HG03280 (cell line): ENCODE measurements at regions not wholly inside any gene's neighbourhood (a gene's known extent, or its start where the extent isn't known, plus 50 kb on each side); places are given as distances from the start of the nearest gene placed in this dataset.
"Not testable (repeated sequence)": the region's sequence is repeated elsewhere in the genome, so short reads cannot be mapped to it uniquely, and the experiment has no call there.

Source experiments
- ATAC-seq: cut with Tn5 transposase; IDR thresholded peaks from one replicate; pipeline ENCODE4 v1.9.1; 2021; ENCODE audit warnings: mild to moderate bottlenecking, moderate library complexity; ENCODE audit not compliant: unreplicated experiment

DNA sequence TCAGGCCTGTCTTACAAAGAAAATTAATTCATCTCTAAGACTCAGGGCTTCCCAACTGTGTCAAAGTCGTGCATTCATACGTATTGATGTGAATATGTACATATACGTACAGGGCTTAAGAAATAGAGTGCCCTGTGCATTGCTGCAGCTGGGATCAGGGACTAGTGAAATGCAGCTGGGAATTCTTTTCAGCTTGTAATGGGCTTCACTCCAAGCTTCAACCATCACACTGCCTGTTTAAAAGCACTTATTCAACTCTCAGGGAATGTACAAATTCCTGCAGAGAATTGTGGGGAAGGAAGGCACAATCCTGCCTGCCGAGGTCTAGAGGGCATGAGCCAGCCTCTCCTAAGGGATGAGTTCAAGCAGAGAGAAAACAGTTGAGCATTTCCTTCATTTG lies 59.6 kb upstream of the MAN2A1 start:
- ATAC-seq = no peak

DNA sequence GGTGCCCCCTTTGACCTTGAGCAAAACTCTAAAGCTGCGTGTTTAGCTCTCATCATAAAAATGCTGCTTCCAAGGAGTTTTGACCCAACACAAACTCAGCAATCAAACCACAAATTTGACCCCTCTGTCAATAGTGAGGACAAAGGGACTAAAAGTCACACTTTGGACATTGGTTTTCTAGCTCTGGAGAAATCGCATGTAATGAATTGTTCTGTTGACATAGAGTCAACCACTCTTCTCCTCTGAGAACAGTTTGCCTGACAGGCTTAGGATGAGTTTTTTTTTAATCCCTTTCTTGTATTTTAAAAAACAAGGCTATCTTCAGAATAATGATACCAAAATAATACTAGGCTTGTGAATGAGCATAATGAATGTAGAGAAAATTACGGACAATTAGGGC lies 61.1 kb upstream of the MAN2A1 start:
- ATAC-seq = no peak

DNA sequence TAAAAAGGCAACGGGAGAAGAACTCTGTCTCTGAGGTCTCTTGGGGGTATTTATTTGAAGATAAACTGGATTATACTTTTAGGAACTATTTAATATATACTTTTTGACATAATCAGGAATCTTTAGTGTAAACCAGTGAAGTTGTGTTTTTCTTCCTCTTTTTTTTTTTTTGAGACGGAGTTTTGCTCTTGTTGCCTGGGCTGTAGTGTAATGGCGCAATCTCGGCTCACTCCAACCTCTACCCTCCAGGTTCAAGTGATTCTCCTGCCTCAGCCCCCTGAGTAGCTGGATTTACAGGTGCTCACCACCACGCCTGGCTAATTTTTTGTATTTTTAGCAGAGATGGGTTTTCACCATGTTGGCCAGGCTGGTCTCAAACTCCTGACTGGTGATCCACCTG lies 68.5 kb upstream of the MAN2A1 start:
- not testable (repeated sequence) for ATAC-seq

DNA sequence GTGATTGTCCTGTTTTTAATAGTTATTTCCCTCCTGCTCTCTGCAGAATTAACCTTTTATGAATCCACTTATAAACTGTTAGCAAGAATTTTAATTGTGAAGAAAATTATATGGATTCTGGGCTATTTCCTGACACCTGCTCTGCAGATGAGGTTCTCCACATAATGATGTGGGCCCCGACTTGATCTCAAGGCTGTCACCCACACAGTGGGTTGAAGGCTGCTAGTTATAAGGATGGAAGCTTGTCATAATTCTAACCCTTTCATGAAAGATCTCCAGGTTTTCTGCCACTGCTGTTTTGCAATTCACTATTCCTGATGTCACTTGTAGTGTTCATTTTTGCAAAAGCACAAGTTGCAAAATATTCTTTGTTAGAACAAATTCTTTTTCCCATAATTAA lies 69.1 kb upstream of the MAN2A1 start:
- no peak for ATAC-seq

DNA sequence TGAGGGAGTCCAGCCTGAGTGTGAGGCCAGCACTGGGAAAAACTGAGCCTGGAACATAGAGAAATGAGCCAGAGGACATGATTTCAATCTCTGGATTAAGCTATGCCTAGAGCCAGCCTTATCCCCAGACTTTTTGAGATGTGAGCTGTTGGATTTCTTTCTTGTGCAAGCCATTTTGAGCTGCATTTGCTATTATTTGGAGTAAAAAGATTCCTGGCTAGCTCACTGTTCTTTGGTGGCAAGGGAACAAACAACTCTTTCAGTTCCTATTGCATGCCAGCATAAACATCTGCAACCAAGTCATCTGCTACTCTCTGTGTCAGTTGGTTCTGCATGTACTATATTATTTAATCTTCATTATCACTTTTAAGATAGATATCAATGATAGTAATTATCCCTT lies 70.1 kb upstream of the MAN2A1 start:
- no peak for ATAC-seq

DNA sequence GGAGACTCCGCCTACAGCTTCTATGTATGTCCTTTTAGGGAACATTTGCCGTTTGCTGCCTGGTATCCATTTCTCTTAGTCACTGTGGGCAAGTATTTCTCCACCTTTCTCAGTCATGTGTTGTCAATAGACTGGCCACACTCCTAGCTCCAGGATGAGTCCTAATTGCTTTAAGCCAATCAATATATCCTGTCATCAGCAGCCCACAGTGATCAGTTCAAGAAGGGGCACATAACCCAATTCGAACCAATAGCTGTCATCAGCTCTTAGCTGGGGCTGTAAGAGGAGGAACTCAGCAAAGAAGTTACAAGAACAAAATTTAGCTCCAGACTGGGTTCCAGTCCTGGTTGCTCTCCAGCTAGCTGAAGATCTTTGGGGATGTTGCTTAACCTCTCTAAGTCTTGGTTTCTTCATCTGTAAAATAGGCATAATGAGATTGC lies 70.7 kb upstream of the MAN2A1 start:
- ATAC-seq = no peak

DNA sequence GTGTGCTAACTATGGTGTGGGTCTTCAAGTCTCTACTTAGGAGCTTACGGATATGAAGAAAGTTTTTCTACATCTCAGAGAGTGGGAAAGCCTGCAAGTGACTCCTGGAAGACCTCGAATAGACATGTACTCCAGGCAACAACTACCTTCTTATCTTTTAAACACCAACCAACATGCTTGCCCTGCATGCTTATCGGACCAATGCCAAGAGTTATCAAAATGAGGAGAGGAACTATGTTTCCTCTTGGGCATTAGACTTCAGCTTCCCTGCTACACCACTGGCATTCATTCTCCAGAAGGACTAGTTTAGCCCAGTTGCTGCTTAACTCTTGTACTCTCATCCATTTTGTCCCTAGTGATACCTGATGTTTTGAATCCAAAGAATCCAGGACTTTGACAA lies 74.7 kb upstream of the MAN2A1 start:
- ATAC-seq = no peak

DNA sequence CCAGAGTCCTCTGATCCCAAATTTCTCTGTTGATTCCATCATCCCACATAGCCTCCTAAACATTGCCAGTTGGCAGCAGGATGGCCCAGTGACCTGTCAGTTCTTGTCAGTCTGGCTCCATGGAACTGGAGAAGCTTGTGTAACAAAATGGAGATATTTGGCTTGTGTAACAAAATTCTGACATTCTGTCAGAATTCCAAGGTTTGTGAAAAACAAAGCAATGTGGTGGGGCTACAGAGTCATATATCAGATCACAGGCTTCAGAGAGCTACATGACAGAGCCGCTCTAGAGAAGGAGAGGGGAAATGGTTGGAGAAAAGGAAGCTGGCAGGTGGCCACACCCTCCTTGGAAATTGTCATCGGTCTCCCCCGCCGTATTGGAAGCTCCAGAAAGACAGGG lies 75.4 kb upstream of the MAN2A1 start:
- ATAC-seq = no peak

DNA sequence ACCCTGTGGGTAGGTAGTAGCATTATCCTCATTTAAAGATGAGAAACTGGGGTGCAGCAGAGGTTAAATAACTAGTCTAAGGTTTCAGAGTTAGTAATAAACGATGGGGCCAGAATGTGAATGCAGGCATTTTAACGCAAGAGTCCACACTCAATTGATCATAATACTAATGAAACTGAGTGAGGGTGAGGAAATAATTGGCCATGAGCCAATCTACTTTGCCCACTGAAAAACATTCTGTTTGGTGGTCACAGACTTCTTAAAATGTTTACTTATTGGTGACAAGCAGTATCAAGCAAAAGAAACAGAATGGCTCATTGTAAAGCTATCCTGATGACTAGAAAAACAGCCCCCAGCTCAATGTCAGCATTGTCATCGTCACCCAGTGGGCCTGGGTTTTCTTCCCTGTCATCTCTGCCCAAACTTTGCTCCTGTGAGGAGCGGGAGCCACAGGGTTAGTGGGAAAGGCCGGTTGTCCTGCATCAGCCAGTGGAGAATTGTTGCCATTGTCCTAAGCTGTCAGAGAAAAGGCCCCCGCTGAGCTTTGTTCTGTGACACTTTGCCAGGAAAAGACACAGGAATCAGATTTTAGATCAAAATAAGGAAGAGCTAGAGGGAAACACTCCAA lies 77.3 kb upstream of the MAN2A1 start:
- ATAC-seq = no peak

DNA sequence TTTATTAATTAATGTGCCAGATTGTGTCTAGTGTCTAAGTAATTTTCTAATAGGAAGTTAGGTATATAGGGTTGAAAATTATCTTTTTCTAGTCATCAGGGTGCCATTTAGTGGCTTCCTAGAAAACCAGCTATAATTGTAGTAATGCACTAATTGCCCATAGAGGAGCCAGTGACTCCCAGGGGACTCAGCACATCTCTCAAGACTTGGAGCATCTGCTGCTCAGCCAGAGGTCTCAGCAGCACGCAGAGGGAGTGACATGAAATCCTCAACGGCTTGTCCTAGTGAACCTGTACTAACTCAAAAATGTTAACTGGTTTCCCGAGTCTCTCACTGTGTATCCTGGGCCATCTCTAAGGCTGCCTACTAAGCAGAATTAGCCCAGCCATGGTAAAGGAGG lies 78.2 kb upstream of the MAN2A1 start:
- ATAC-seq = no peak

DNA sequence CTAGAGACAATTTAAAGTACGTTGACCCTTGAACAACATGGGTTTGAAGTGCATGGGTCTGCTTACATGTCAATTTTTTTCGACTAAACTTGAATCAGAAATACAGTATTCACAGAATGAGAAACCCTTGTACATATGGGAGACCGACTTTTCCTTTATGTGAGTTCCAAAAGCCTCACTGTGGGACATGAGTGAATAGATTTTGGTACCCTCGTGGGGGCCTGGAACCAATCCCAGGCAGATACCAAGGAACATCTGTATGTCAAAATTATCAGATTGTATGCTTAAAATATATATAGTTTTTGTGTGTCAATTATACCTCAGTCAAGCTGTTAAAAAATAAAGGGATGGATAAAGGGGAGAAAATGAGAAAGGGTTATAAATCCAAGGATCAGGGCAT lies 78.7 kb upstream of the MAN2A1 start:
- ATAC-seq = no peak

DNA sequence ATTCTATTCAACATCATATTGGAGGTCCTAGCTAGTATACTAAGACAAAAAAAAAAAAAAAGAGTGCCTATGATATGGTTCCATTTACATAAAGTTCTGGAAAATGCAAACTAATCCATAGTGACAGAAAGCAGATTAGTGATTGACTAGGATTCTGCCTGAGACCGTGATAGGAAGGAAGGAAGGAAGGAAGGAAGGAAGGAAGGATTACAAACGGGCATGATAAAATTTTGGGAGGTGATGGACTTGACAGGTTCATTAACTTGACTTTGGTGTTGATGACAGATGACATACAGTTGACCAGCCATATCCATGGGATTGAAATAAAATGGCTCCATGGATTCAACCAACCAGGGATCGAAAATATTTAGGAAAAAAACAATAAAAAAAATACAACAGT lies 79.1 kb upstream of the MAN2A1 start:
- no peak for ATAC-seq

DNA sequence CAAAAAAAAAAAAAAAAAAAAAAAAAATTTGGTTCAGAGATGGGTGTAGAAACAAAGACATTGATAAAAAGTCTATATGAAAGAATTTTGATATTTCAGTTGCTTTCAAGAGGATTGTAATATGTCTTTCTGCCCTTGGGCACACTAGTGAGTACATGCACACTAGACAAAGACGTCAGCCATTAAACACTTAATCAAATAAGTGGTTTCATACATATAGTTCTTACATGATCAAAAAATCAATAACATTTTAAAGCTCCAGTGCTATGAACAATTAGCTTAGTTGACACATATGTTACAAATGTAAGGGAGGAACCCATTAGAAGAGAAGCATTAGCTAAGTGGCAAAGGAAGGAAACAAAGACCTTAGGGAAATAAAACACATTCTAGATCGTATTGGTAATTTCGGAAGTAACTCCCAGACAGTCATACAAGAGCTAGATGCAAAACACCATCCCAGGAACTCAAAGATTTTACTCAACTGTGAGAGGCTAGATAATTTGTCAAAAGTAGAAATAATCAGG lies 84.5 kb upstream of the MAN2A1 start:
- no peak for ATAC-seq

DNA sequence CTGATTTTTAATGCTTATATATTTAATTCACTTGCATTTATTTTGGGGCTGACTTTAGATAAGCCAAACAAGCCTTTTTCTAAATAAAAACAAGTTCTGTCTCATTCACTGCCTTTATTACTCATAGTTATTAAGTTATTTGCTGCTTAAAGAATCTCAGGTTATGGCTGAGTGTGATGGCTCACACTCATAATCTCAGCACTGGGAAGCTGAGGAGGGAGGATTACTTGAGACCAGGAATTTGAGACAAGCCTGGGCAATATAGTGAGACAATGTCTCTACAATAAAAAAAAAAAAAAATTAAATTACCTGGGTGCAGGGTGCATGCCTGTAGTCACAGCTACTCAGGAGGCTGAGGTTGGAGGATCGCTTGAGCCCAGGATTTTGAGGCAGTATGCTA lies 85.0 kb upstream of the MAN2A1 start:
- ATAC-seq = no peak

DNA sequence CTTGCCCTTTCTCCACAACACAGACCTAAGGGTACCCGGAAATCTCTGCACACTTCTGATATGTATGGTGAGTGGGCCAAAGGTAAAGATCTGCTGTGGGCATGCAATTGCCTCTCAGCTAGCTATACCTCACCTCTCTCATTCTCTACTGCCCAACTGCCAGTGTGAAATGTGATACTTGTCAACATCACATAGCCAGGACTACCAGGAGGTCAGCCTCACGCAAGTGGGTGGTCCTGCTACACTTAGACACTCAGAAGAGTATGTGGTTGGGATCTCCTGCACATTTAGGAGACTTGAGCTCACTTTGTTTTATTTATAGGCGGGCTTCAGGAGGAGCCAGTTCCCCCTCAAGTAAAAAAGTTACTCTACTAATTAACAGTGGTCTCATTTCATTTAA lies 88.0 kb upstream of the MAN2A1 start:
- no peak for ATAC-seq

DNA sequence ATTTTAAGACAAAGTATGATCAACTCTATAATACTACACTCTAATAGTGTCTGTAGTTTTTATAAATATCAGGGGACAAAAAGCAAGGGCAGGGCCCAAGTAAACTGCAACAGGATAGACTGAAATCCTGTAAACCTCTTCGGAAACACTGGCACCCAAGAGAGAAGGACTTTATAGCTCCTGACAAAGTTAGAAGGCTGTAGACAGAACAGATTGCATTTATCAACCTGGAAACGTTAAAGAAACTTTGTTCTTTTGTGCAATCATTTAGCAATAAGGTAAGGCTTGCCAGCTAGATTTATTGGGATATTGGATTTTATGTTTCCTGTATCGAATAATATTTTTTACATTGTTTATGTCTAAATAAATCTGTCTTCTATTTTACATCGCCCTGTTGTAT lies 91.8 kb upstream of the MAN2A1 start:
- no peak for ATAC-seq

DNA sequence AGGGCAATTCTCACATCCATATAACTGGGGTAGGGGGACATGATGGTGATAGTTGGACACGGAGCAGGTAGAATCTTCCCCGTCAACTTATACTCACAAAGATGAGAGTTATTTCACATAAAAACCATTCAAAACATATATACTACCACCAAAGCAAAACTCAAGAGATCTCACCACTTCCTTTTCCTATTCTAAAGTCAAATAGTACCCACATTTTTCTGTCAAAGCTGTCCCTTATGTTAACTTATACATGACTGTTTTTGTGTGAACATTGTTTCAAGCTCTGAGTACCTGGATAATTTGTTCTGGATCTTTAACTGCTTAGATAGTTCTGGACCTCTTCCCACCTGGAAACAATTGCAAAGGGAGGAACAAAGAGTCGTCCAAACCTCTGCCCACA lies 95.5 kb upstream of the MAN2A1 start:
- no peak for ATAC-seq

DNA sequence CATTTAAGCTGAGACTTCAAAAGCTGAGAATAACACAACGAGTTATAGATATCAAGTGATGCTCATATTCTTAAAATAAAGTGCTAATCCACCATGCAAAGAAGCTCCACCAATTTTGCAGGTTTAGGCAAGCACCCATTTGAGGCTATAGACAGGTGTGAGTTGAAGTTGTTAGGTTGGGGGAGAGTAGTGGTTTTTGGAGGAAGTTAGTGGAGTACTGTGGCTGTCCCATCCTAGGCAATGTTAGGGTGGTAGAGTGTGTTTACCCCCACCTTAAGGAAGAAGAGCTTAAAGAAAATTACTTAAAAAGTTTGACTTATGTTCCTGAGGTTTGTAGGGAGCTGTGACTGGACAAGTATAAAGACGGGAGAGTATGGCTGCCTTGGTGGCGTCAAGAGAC lies 98.9 kb upstream of the MAN2A1 start:
- ATAC-seq = no peak

DNA sequence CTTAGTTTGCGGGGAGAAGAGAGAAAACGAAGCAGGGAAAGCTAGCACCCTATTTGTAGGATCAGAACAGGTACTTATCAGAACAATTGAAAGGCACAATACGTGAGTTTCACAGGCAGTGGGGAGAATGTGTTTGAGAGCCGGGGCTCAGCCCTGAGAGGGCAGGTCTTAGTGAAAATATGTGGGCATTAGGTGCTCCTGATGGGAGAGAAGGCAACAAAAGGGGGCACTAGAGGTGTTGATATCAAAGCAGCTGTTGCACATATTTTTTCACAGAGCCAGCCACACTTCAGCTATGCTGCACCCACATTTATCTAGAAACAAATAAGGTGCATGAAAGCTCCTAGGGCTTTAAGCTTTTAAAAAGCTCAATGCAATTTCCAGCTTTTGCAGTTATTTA lies 99.7 kb upstream of the MAN2A1 start:
- no peak for ATAC-seq

DNA sequence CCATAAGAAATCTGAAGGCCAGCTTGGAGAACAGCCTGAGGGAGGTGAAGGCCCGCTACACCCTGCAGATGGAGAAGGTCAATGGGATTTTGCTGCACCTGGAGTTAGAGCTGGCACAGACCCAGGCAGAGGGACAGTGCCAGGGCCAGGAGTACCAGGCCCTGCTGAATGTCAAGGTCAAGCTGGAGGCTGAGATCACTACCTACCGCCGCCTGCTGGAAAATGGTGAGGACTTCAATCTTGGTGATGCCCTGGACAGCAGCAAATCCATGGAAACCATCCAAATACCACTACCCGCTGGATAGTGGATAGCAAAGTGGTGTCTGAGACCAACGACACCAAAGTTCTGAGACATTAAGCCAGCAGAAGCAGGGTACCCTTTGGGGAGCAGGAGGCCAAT lies 100.5 kb upstream of the MAN2A1 start:
- no peak for ATAC-seq

DNA sequence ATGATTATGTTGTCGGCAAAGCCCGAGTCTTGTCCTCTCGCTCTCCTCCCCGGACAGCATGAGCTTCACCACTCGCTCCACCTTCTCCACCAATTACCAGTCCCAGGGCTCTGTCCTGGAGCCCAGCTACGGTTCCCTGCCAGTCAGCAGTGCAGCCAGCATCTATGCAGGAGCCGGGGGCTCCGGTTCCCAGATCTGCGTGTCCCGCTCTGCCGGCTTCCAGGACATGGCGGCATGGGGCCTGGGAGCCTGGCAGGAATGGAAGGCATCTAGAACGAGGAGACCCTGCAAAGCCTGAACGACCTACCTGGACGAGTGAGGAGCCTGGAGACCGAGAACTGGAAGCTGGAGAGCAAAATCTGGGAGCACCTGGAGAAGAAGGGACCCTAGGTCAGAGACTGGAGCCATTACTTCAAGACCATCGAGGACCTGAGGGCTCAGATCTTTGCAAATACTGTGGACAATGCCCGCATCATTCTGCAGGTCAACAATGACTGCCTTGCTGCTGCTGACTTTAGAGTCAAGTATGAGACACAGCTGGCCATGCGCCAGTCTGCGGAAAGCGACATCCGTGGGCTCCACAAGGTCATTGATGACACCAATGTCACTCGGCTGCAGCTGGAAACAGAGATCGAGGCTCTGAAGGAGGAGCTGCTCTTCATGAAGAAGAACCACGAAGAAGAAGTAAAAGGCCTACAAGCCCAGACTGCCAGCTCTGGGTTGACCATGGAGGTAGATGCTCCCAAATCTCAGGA lies 101.3 kb upstream of the MAN2A1 start:
- no peak for ATAC-seq

DNA sequence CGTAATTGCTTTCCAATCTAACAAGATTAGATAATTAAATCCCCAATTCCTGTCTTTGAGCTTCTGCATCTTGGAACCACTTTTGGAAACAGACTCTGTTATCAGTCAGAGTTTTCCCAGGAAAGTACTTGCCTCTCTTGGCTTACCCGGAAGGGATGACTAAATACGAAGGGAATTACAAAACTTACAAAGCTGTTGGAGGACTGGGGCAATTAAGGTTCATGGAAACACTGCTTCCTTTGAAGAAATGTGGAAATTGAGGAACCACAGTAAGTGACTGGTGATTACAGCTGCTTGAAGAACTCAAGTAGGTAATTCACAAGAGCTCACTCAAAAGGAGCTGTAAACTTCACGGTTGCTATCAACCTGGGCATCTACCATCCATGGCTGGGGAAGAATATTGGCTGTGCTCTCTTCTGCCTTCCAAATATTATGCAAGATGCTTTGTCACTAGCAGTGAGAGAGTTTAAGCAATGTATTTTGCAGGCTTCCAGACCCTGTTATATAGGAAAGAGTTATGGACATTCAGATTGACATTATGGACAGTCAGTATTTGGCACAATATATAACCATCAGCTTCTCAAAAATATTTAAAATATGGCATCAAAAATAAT lies 104.6 kb upstream of the MAN2A1 start:
- no peak for ATAC-seq
